ENCODE measurements at regions not wholly inside any gene's neighbourhood (a gene's known extent, or its start where the extent isn't known, plus 50 kb on each side); places are given as distances from the start of the nearest gene placed in this dataset.

DNA sequence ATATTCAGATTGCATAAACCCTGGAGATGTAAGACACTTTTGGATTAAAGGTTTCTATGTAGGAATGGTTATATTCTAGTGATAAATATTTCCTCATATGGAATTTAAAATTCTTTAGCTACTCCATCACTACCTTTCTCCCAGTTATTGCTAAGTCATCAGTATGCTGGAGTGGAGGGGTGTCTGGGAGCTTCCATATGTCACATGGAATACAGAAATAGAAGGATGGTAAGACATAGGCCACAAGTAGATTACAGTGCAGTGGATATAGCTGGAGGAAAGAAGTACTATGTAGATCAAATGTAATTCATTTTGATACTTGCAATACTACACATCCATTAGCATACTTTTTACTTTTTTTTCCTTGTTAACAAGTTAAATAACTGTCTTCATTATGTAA lies 428.4 kb downstream of the ARL4A start:
- Histone ChIP-seq H3K4me3 (no peak overlapping the region), H3K4me1 (ENCODE audit: control insufficient read depth, insufficient read depth, low read length) (no peaks in the 10 kb centered on the region), H3K36me3 (ENCODE audit: control insufficient read depth in 2 of 2, insufficient read depth in 2 of 2, low read length in 1 of 2) (no peaks in the 10 kb centered on the region), H2AFZ (ENCODE audit: control insufficient read depth, low read depth, low read length) (no peak overlapping the region), H3K27ac (ENCODE audit: control insufficient read depth, insufficient read depth) (no peak overlapping the region), H3K79me2 (ENCODE audit: control insufficient read depth, insufficient read depth, low read length) (no peaks in the 10 kb centered on the region), H3K27me3 (replicated peaks in 1 of 2; ENCODE audit: control insufficient read depth in 2 of 2, insufficient read depth in 2 of 2, low read length in 1 of 2) (no peaks in the 10 kb centered on the region), H3K9ac (ENCODE audit: control insufficient read depth, insufficient read depth, low read length) (no peak overlapping the region), H3K4me2 (ENCODE audit: control insufficient read depth, insufficient read depth) (no peak overlapping the region), H3K9me3 (replicated peaks; ENCODE audit: control insufficient read depth, insufficient read depth, low read length) (no peaks in the 10 kb centered on the region), H4K20me1 (ENCODE audit: control insufficient read depth, insufficient read depth) (no peaks in the 10 kb centered on the region)
- ChIA-PET CTCF (no interaction called here), POLR2A (no interaction called here), RAD21 (ENCODE audit: unreplicated experiment) (no interaction called here), SMC1A (ENCODE audit: uncharacterized antibody, unreplicated experiment) (no interaction called here)
- no peak for TF ChIP-seq USF2 (IDR thresholded peaks at IDR 0.05; ENCODE audit: borderline replicate concordance, low read depth, low read length)
- TF ChIP-seq FOS (IDR thresholded peaks at IDR 0.05; ENCODE audit: borderline replicate concordance, extremely low read depth, insufficient read length): no peak
- no peak for TF ChIP-seq SMAD5 (IDR thresholded peaks at IDR 0.05; ENCODE audit: low read depth)
- no peak for TF ChIP-seq PAX8 (IDR thresholded peaks at IDR 0.05)
- no peak for TF ChIP-seq IRF3 (IDR thresholded peaks at IDR 0.05)
- TF ChIP-seq NR2C1 (IDR thresholded peaks at IDR 0.05): no peak
- no peak for TF ChIP-seq MLLT1 (IDR thresholded peaks at IDR 0.05)
- no peak for TF ChIP-seq CBFB (IDR thresholded peaks at IDR 0.05; ENCODE audit: low read depth)
- TF ChIP-seq RUNX3 (IDR thresholded peaks at IDR 0.05; ENCODE audit: low read length): no peak
- no peak for TF ChIP-seq NFIC (IDR thresholded peaks at IDR 0.05; ENCODE audit: low read depth, low read length)
- no peak for TF ChIP-seq ASH2L (IDR thresholded peaks at IDR 0.05; ENCODE audit: borderline replicate concordance, low read depth)
- no peak for TF ChIP-seq GATAD2B (conservative IDR thresholded peaks at IDR 0.05; ENCODE audit: low read depth)
- TF ChIP-seq NKRF (conservative IDR thresholded peaks at IDR 0.05): no peak
- TF ChIP-seq, protein P1, sequence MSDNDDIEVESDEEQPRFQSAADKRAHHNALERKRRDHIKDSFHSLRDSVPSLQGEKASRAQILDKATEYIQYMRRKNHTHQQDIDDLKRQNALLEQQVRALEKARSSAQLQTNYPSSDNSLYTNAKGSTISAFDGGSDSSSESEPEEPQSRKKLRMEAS (IDR thresholded peaks at IDR 0.05; ENCODE audit: low read depth, low read length): no peak
- no peak for TF ChIP-seq ZNF217 (IDR thresholded peaks at IDR 0.05)
- no peak for TF ChIP-seq HDAC2 (IDR thresholded peaks at IDR 0.05)
- TF ChIP-seq, protein P2, sequence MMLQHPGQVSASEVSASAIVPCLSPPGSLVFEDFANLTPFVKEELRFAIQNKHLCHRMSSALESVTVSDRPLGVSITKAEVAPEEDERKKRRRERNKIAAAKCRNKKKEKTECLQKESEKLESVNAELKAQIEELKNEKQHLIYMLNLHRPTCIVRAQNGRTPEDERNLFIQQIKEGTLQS (IDR thresholded peaks at IDR 0.05; ENCODE audit: borderline replicate concordance, extremely low read depth, low read depth, low read length): no peak
- BruUV-seq (replicated peaks): no TSS peak
- in situ Hi-C loops (cut with MboI): no loop called here
- ATAC-seq (no peak), DNase-seq (ENCODE audit: low read depth, low spot score) (no peak), FAIRE-seq (no peak)
- intact Hi-C loops (cut with micrococcal nuclease; ENCODE audit: unreplicated experiment): no loop called here

Measured in GM12878 (cell line).